OCI-LY3 (cell line): ENCODE measurements at regions not wholly inside any gene's neighbourhood (a gene's known extent, or its start where the extent isn't known, plus 50 kb on each side); places are given as distances from the start of the nearest gene placed in this dataset.

Source experiments
- CTCF ChIP-seq: fragments of 200-600, 300-600 bp; sonication (generic); IDR thresholded peaks from 2 replicates; pipeline ENCODE4 v1.5.1; 2014; ENCODE audit warnings: antibody characterized with exemption, low read length, low read depth
- EZH2phosphoT487 ChIP-seq: fragments of 200-600 bp; shearing (Covaris generic); IDR thresholded peaks from 2 replicates; pipeline ENCODE4 v1.6.1; 2018; ENCODE audit warnings: antibody characterized with exemption, mixed run types, low read depth

GRCh38 chr11:70804139-70804837, 406.0 kb downstream of the CTTN start:
- no peak for TF ChIP-seq CTCF
- no peak for TF ChIP-seq EZH2phosphoT487
